GM21825 (cell line): ENCODE measurements at regions not wholly inside any gene's neighbourhood (a gene's known extent, or its start where the extent isn't known, plus 50 kb on each side); places are given as distances from the start of the nearest gene placed in this dataset.
"Not testable (repeated sequence)": the region's sequence is repeated elsewhere in the genome, so short reads cannot be mapped to it uniquely, and the experiment has no call there.

ENCODE experiments used
- ATAC-seq: cut with Tn5 transposase; IDR thresholded peaks from one replicate; pipeline ENCODE4 v1.9.1; 2021; ENCODE audit warnings: mild to moderate bottlenecking, moderate library complexity; ENCODE audit not compliant: unreplicated experiment

GRCh38 chr2:111596808-111597705 lies 286.9 kb downstream of the ANAPC1 start:
- not testable (repeated sequence) for ATAC-seq

GRCh38 chr2:111598944-111599343 lies 285.0 kb downstream of the ANAPC1 start:
- ATAC-seq = not testable (repeated sequence)

GRCh38 chr2:111602259-111602658 lies 281.7 kb downstream of the ANAPC1 start:
- not testable (repeated sequence) for ATAC-seq

GRCh38 chr2:111605798-111606197 lies 278.2 kb downstream of the ANAPC1 start:
- not testable (repeated sequence) for ATAC-seq

GRCh38 chr2:111606632-111607031 lies 277.4 kb downstream of the ANAPC1 start:
- ATAC-seq = not testable (repeated sequence)

GRCh38 chr2:111609146-111609844 lies 274.7 kb downstream of the ANAPC1 start:
- not testable (repeated sequence) for ATAC-seq

- ATAC-seq = not testable (repeated sequence)
These were observed 274.0 kb downstream of the ANAPC1 start for GRCh38 chr2:111610035-111610434.

GRCh38 chr2:111616651-111617218 lies 267.3 kb downstream of the ANAPC1 start:
- no peak for ATAC-seq

GRCh38 chr2:111617299-111618225 lies 266.4 kb downstream of the ANAPC1 start:
- no peak for ATAC-seq

- ATAC-seq = no peak
These were observed 265.6 kb downstream of the ANAPC1 start for GRCh38 chr2:111618226-111618977.

- no peak for ATAC-seq
These were observed 264.8 kb downstream of the ANAPC1 start for GRCh38 chr2:111618978-111619902.

- no peak for ATAC-seq
These were observed 263.7 kb downstream of the ANAPC1 start for GRCh38 chr2:111620281-111620680.

- no peak for ATAC-seq
These were observed 261.1 kb downstream of the ANAPC1 start for GRCh38 chr2:111622859-111623258.

GRCh38 chr2:111623380-111623779 lies 260.6 kb downstream of the ANAPC1 start:
- ATAC-seq = no peak

GRCh38 chr2:111624411-111625156 lies 259.4 kb downstream of the ANAPC1 start:
- ATAC-seq = no peak

- not testable (repeated sequence) for ATAC-seq
These were observed 258.8 kb downstream of the ANAPC1 start for GRCh38 chr2:111625157-111625537.

- no peak for ATAC-seq
These were observed 257.7 kb downstream of the ANAPC1 start for GRCh38 chr2:111626037-111626864.
